ENCODE measurements at regions not wholly inside any gene's neighbourhood (a gene's known extent, or its start where the extent isn't known, plus 50 kb on each side); places are given as distances from the start of the nearest gene placed in this dataset.

- TF ChIP-seq CTCF (IDR thresholded peaks at IDR 0.05) (no peak), CEBPB (IDR thresholded peaks at IDR 0.05) (no peak), EP300 (IDR thresholded peaks at IDR 0.05) (no peak), POLR2A (IDR thresholded peaks at IDR 0.05; ENCODE audit: low read length) (no peak), RFX5 (IDR thresholded peaks at IDR 0.05) (no peak), NFE2L2 (conservative IDR thresholded peaks at IDR 0.05; ENCODE audit: low read length) (no peak), CHD2 (IDR thresholded peaks at IDR 0.05; ENCODE audit: low read length, partially characterized antibody) (no peak), JUN (IDR thresholded peaks at IDR 0.05) (no peak)
These were observed 120.4 kb downstream of the MXRA5 start for GRCh38 chrX:3226087-3226486.

Measured in A549 (cell line).